OCI-LY1 (cell line): ENCODE measurements at regions not wholly inside any gene's neighbourhood (a gene's known extent, or its start where the extent isn't known, plus 50 kb on each side); places are given as distances from the start of the nearest gene placed in this dataset.

Source experiments
- EZH2 ChIP-seq: fragments of 200-600 bp; sonication (generic), shearing (Covaris generic); IDR thresholded peaks from 2 replicates; pipeline ENCODE4 v1.8.0; 2017; ENCODE audit warnings: borderline replicate concordance, mixed run types, mild to moderate bottlenecking, antibody characterized with exemption, low read length, moderate library complexity, mixed read lengths
- TF ChIP-seq, protein P1 (sequence below): fragments of 200-600 bp; sonication (generic), shearing (Covaris generic); IDR thresholded peaks from 2 replicates; pipeline ENCODE4 v1.5.1; 2017; ENCODE audit warnings: mild to moderate bottlenecking, antibody characterized with exemption, low read length, moderate library complexity, mixed read lengths

DNA sequence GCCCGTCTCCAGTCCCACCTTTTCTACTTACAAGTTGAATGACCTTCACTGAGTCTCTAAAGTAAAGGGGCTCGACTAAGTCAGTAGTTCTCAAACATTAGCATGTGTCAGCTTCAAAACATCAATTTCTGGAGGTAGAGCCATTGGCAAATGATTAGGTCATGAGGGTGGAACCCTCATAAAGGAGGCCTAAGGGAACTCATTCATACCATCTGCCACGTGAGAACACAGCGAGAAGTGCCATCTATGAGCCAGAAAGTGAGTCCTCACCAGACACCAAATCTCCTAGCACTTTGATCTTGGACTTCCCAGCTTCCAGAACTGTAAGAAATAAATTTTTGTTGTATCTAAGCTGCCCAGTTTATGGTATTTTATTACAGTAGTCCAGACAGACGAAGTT, 129.8 kb downstream of the MEX3B start:
- TF ChIP-seq, protein P1, sequence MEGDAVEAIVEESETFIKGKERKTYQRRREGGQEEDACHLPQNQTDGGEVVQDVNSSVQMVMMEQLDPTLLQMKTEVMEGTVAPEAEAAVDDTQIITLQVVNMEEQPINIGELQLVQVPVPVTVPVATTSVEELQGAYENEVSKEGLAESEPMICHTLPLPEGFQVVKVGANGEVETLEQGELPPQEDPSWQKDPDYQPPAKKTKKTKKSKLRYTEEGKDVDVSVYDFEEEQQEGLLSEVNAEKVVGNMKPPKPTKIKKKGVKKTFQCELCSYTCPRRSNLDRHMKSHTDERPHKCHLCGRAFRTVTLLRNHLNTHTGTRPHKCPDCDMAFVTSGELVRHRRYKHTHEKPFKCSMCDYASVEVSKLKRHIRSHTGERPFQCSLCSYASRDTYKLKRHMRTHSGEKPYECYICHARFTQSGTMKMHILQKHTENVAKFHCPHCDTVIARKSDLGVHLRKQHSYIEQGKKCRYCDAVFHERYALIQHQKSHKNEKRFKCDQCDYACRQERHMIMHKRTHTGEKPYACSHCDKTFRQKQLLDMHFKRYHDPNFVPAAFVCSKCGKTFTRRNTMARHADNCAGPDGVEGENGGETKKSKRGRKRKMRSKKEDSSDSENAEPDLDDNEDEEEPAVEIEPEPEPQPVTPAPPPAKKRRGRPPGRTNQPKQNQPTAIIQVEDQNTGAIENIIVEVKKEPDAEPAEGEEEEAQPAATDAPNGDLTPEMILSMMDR: no peak
- TF ChIP-seq EZH2: no peak
